Esophagus squamous epithelium (tissue), 4 donors: ENCODE measurements at regions not wholly inside any gene's neighbourhood (a gene's known extent, or its start where the extent isn't known, plus 50 kb on each side); places are given as distances from the start of the nearest gene placed in this dataset.

Experiments
- CTCF ChIP-seq, 6 experiments: fragments of 450-650 bp in 4 of 6; fragments of 200-600 bp in 2 of 6; sonication (generic) in 2 of 6; IDR thresholded peaks; one replicate each; pipeline ENCODE4 v1.5.1; 2016 to 2019; ENCODE audit warnings: antibody characterized with exemption in 6 of 6, mild to moderate bottlenecking in 4 of 6, moderate library complexity in 4 of 6
- POLR2A ChIP-seq, 4 donors: fragments of 450-650 bp; IDR thresholded peaks; one replicate each; pipeline ENCODE4 v1.6.1; 2017; ENCODE audit warnings: antibody characterized with exemption in 4 of 4, mild to moderate bottlenecking in 4 of 4, moderate library complexity in 3 of 4

GRCh38 chr1:220990427-220991339, 111.4 kb downstream of the HLX start:
- no peak for TF ChIP-seq POLR2A (IDR thresholded peaks at IDR 0.05)
- no peak for TF ChIP-seq CTCF (IDR thresholded peaks at IDR 0.05)
